Mesendoderm (in vitro differentiated cells): ENCODE measurements at regions not wholly inside any gene's neighbourhood (a gene's known extent, or its start where the extent isn't known, plus 50 kb on each side); places are given as distances from the start of the nearest gene placed in this dataset.

Experiments
- DNase-seq: peaks from one replicate; pipeline ENCODE4 v3.0.0; 2013
- H2AK5ac ChIP-seq: 2 replicates; pipeline ENCODE4 v1.6.1; 2013; ENCODE audit warnings: low read length, inconsistent platforms
- H2BK120ac ChIP-seq: 2 replicates; pipeline ENCODE4 v1.6.1; 2013; ENCODE audit warnings: low read depth, mild to moderate bottlenecking, low read length, moderate library complexity, mixed read lengths
- H2BK15ac ChIP-seq: replicated peaks from 2 replicates; pipeline ENCODE4 v1.6.1; 2013; ENCODE audit warnings: low read depth, mild to moderate bottlenecking, moderate library complexity
- H2BK5ac ChIP-seq: 2 replicates; pipeline ENCODE4 v1.6.1; 2013; ENCODE audit warnings: low read length, inconsistent platforms
- H3K18ac ChIP-seq: 2 replicates; pipeline ENCODE4 v1.6.1; 2013; ENCODE audit warnings: mild to moderate bottlenecking, low read length, mixed read lengths
- H3K23ac ChIP-seq: one replicate; pipeline ENCODE4 v1.6.1; 2013; ENCODE audit warnings: low read length
- H3K27ac ChIP-seq: 2 replicates; pipeline ENCODE4 v1.5.1; 2013; ENCODE audit warnings: low read depth, mild to moderate bottlenecking, inconsistent platforms, low read length, moderate library complexity
- H3K27me3 ChIP-seq: 2 replicates; pipeline ENCODE4 v1.6.1; 2013; ENCODE audit warnings: low read length, control low read depth, mild to moderate bottlenecking, inconsistent platforms; ENCODE audit not compliant: insufficient read depth, poor library complexity
- H3K36me3 ChIP-seq: 2 replicates; pipeline ENCODE4 v1.6.1; 2013; ENCODE audit warnings: low read length, inconsistent platforms; ENCODE audit not compliant: control insufficient read depth, insufficient read depth
- H3K4ac ChIP-seq: one replicate; pipeline ENCODE4 v1.6.1; 2013; ENCODE audit warnings: low read depth, mild to moderate bottlenecking, low read length, moderate library complexity
- H3K4me1 ChIP-seq: 2 replicates; pipeline ENCODE4 v1.6.1; 2013; ENCODE audit warnings: low read depth, low read length, inconsistent platforms; ENCODE audit not compliant: control insufficient read depth
- H3K4me2 ChIP-seq: 2 replicates; pipeline ENCODE4 v1.6.1; 2013; ENCODE audit warnings: low read length
- H3K4me3 ChIP-seq: 2 replicates; pipeline ENCODE4 v1.5.1; 2013; ENCODE audit warnings: mild to moderate bottlenecking, low read length
- H3K56ac ChIP-seq: one replicate; pipeline ENCODE4 v1.6.1; 2013; ENCODE audit warnings: low read length
- H3K79me1 ChIP-seq: 2 replicates; pipeline ENCODE4 v1.6.1; 2013; ENCODE audit warnings: low read length, inconsistent platforms
- H3K79me2 ChIP-seq: 2 replicates; pipeline ENCODE4 v1.6.1; 2013; ENCODE audit warnings: mild to moderate bottlenecking, low read length; ENCODE audit not compliant: control insufficient read depth, insufficient read depth
- H3K9ac ChIP-seq: 2 replicates; pipeline ENCODE4 v1.6.1; 2013; ENCODE audit warnings: low read length, inconsistent platforms
- H4K5ac ChIP-seq: one replicate; pipeline ENCODE4 v1.6.1; 2013; ENCODE audit warnings: low read length
- H4K8ac ChIP-seq: one replicate; pipeline ENCODE4 v1.6.1; 2013; ENCODE audit warnings: low read depth, mild to moderate bottlenecking, control low read depth, low read length, moderate library complexity
- WGBS: extraction: QIAGEN DNeasy Blood & Tissue Kit; methylation state at CpG from one replicate; pipeline ENCODE4 v1.1.7; 2013; ENCODE audit warnings: low lambda C conversion rate, missing lambda C conversion rate; ENCODE audit not compliant: insufficient coverage; ENCODE audit errors: extremely low coverage; 5-methylcytosine and 5-hydroxymethylcytosine counted together

DNA sequence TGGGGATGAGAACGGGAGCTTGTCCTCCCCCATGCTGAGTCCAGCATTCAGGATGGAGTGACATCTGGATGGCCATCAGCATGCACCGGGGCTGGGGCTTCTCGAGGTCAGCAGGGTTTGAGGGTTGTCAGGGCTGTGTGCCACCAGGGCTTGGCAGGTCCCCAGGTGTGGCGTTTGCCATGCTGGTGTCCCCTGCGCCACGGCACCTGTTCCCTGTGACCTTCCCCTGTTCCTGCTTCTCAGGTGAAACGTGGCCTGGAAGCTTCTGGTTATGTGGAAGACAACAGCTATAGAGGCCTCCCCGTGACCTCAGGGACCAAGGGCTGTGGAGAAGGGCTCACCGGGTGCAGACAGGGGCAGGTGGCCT, 152.4 kb downstream of the KIF26A start:
- Histone ChIP-seq H3K23ac (peak overlapping the region; percentile 60), H3K56ac (peak overlapping the region; percentile 69), H3K79me1 (no peaks in the 10 kb centered on the region), H4K5ac (no peak overlapping the region), H3K4me3 (no peak overlapping the region), H2BK15ac (no peak overlapping the region), H2BK5ac (no peak overlapping the region), H3K4me1 (peaks cover 9% of the 10 kb centered on the region), H3K4ac (no peak overlapping the region), H3K9ac (no peak overlapping the region), H2BK120ac (no peak overlapping the region), H3K27me3 (no peaks in the 10 kb centered on the region), H3K18ac (no peak overlapping the region), H3K79me2 (no peaks in the 10 kb centered on the region), H3K36me3 (no peaks in the 10 kb centered on the region), H3K4me2 (no peak overlapping the region), H4K8ac (no peak overlapping the region), H2AK5ac (no peak overlapping the region), H3K27ac (no peak overlapping the region)
- no CpG with 5 or more reads among the region's 9 CpGs for WGBS
- DNase-seq, result no peak

DNA sequence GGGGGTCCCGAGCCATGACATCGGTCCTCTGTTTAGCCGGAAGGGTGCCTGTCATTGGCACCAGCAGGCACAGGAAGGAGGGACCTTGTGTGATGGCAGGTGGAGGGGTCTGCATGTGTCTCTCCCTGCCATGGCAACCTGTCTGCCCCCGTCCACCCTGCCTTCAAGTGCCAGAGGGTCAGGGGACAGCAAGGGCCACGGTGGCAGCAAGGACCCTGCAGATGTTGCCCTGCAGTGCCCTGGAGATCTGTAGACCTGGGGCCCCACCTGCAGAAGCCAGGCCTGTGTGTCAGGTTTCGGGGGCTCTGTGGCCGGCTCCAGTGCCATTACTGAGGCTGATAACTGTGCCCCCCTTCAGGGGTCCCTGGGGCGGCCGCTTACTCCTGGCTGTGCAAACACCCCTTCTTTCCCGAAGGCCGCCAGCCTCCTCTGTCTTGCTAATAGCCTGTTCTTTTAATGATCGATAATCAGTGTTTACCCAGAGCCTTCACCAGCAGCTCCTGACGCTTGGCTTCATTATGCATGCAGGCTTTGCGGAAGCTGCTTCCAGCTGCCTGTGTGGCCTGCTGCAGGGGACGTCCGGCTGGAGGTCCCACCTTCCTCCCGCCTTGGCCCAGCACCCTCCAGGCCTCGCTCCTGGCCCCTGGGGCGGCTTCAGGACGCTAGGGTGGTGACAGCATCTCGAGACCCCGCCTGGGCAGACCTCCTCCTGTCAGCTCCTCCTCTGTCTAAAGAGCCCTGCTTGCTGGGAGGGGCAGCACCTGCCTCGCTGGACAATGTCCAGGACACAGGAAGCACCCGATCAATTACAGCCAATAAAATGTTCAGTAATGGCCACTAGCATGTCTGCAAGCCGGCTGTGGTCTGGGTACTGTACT, 153.0 kb downstream of the KIF26A start:
- H2BK5ac ChIP-seq, result no peak overlapping the region
- peaks cover 9% of the 10 kb centered on the region for H3K4me1 ChIP-seq
- DNase-seq, result peak; percentile 76

DNA sequence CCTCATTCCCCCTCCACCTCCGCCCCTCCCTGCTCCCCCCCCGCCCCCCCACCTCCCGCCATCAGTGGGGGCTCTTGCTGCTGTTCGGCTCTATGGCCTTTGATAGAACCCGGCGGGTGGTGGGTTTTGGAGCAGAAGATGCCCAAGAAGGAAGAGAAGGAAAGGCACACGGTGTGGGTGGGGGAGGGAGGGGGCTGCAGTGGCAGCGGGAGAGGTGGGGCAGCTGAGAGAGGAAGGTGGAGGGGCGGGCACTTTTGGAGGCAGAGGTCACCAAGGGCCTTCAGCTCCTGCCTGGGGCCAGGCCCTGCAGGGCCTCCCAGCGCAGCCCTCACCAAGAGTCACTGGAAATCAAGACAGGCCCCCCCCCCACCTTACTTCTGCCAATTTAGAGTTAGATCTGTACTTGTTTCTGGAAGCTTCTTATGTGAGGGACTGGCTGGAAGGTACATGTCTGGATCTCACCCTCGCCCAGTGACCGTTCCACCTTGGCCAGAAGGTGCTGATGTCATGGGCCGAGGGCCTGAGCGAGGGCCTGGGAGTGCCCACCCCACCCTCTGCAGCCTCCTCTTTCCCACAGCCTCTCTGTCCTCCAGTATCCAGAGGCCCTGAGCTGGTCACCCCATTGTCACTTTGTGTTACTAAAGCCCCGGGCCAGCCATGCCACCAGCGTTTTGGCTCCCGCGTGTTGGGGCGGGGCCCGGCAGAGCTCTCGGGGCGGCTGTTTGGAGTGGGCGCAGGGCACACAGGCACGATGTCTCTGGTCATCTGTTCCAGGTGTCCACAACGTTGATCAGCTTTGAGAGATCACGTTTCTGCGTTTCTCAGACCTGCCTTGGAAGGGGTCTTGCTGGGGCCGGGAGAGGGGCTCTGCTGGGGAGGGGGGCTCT, 153.9 kb downstream of the KIF26A start:
- Histone ChIP-seq H3K27me3 (no peaks in the 10 kb centered on the region), H2BK5ac (no peak overlapping the region), H2BK15ac (no peak overlapping the region), H3K36me3 (no peaks in the 10 kb centered on the region), H3K18ac (no peak overlapping the region), H2AK5ac (no peak overlapping the region), H3K4me1 (peaks cover 9% of the 10 kb centered on the region), H3K23ac (no peak overlapping the region), H3K4ac (no peak overlapping the region), H3K4me2 (no peak overlapping the region), H3K9ac (no peak overlapping the region), H4K8ac (no peak overlapping the region), H3K79me1 (no peaks in the 10 kb centered on the region), H4K5ac (no peak overlapping the region), H3K79me2 (no peaks in the 10 kb centered on the region), H3K27ac (no peak overlapping the region), H2BK120ac (no peak overlapping the region), H3K4me3 (no peak overlapping the region), H3K56ac (no peak overlapping the region)
- no peak for DNase-seq
- WGBS, result no CpG with 5 or more reads among the region's 28 CpGs

More for the DNA sequence above, 153.0 kb downstream of the KIF26A start:
- Histone ChIP-seq H3K4me2 (no peak overlapping the region), H3K27me3 (no peaks in the 10 kb centered on the region), H3K18ac (no peak overlapping the region), H2AK5ac (no peak overlapping the region), H2BK120ac (no peak overlapping the region), H3K4ac (no peak overlapping the region), H2BK15ac (no peak overlapping the region), H4K8ac (no peak overlapping the region), H3K56ac (peak overlapping the region; percentile 69), H4K5ac (no peak overlapping the region), H3K79me2 (no peaks in the 10 kb centered on the region), H3K27ac (no peak overlapping the region), H3K9ac (no peak overlapping the region), H3K36me3 (no peaks in the 10 kb centered on the region), H3K23ac (peak overlapping the region; percentile 60), H3K4me3 (no peak overlapping the region), H3K79me1 (no peaks in the 10 kb centered on the region)
- no CpG with 5 or more reads among the region's 25 CpGs for WGBS

DNA sequence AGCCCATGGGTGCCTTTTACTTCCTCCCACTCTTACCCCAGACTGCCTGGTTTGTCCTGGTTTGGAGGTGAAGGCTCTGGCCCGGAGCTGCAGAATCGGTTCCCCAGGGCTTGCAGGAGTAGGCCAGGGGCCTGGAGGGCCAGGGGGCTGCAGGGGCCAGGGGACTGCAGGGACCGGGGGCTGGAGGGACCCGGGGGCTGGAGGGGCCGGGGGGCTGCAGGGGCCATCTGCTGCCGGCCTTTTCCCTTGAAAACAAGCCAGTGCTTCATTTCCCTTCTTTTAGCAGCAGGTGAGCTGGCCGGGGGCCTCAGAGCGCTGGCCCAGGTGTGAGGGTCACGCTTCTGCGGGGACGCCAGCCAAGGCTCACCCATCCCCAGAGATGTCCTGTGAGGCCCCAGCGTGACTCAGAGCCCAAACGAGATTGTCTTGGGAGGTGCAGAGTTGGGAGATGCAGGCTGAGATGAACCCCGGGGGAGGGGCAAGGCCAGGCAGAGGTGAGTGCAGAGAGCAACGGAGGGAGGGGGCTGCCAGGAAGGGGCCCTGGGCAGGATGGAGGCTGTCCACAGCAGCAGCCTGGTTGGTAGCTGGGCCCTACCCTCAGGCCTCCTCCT, 154.9 kb downstream of the KIF26A start:
- Histone ChIP-seq H4K8ac (no peak overlapping the region), H3K4me1 (peaks cover 9% of the 10 kb centered on the region), H3K56ac (no peak overlapping the region), H3K4me2 (no peak overlapping the region), H3K27ac (no peak overlapping the region), H3K4me3 (no peak overlapping the region), H3K18ac (no peak overlapping the region), H4K5ac (no peak overlapping the region), H3K23ac (no peak overlapping the region), H3K27me3 (no peaks in the 10 kb centered on the region), H3K4ac (no peak overlapping the region), H2BK120ac (no peak overlapping the region), H3K79me1 (no peaks in the 10 kb centered on the region), H3K9ac (no peak overlapping the region), H2BK5ac (no peak overlapping the region), H2AK5ac (no peak overlapping the region), H3K79me2 (no peaks in the 10 kb centered on the region), H2BK15ac (no peak overlapping the region), H3K36me3 (no peaks in the 10 kb centered on the region)
- DNase-seq, result no peak
- WGBS, result no CpG with 5 or more reads among the region's 15 CpGs

DNA sequence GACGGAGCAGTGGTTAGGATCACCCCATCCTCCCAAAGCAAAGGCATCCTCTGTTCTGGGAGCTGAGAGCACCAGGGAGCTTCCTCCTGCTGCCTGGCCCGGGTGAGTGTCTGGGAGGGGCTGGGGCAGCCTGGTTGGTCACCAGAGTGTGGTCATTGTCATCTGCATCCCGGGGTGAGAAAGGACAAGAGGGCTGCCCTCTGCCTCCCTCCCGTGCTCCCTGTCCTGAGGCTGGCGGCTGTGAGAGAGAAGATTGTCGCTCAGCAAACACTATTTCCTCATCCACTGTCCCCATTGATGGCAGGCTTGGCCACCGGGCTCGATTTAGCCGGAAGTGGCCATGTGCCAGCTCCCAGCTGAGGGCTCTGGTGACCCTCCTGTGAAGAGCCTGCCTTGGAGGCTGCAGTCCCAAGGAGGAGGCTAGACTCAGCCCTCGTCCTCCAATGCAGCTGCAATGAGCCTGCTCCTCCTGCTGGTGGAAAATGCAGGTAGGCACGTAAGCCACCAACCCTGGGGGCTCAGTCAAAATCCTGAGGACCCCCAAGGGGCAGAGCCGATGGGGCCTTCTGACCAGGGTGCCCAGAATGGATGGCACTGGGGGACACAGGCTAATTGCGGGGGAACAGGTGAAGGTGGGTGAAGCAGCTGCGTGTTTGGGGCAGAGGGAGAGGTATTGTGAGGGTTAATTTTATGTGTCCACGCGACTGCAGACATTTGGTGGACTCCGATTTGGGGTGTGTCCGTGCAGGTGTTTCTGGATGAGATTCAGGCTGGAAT, 155.7 kb downstream of the KIF26A start:
- peak; percentile 49 for DNase-seq
- no peak overlapping the region for H3K23ac ChIP-seq
- WGBS, result no CpG with 5 or more reads among the region's 18 CpGs

More for the DNA sequence above, 155.7 kb downstream of the KIF26A start:
- Histone ChIP-seq H3K4me2 (no peak overlapping the region), H2BK5ac (no peak overlapping the region), H4K8ac (no peak overlapping the region), H2BK120ac (no peak overlapping the region), H3K79me1 (no peaks in the 10 kb centered on the region), H3K18ac (no peak overlapping the region), H3K4ac (no peak overlapping the region), H3K4me1 (peaks cover 9% of the 10 kb centered on the region), H3K4me3 (no peak overlapping the region), H3K9ac (no peak overlapping the region), H3K36me3 (no peaks in the 10 kb centered on the region), H3K27me3 (no peaks in the 10 kb centered on the region), H2AK5ac (no peak overlapping the region), H4K5ac (no peak overlapping the region), H3K56ac (no peak overlapping the region), H3K27ac (no peak overlapping the region), H2BK15ac (no peak overlapping the region), H3K79me2 (no peaks in the 10 kb centered on the region)
